ENCODE measurements at regions not wholly inside any gene's neighbourhood (a gene's known extent, or its start where the extent isn't known, plus 50 kb on each side); places are given as distances from the start of the nearest gene placed in this dataset.

- TF ChIP-seq CTCF (IDR thresholded peaks at IDR 0.05): no peak
- TF ChIP-seq EP300 (IDR thresholded peaks at IDR 0.05): no peak
- no peak for TF ChIP-seq POLR2A (IDR thresholded peaks at IDR 0.05)
Measured at GRCh38 chr12:105939181-105939721, 199.5 kb downstream of the NUAK1 start.

All from ovary (tissue), 3 donors.